Epidermal melanocyte (primary cell): ENCODE measurements at regions not wholly inside any gene's neighbourhood (a gene's known extent, or its start where the extent isn't known, plus 50 kb on each side); places are given as distances from the start of the nearest gene placed in this dataset.

Experiments used
- DNase-seq: peaks from one replicate; pipeline ENCODE4 v3.0.0; 2011; ENCODE audit warnings: low spot score; ENCODE audit not compliant: insufficient read length

DNA sequence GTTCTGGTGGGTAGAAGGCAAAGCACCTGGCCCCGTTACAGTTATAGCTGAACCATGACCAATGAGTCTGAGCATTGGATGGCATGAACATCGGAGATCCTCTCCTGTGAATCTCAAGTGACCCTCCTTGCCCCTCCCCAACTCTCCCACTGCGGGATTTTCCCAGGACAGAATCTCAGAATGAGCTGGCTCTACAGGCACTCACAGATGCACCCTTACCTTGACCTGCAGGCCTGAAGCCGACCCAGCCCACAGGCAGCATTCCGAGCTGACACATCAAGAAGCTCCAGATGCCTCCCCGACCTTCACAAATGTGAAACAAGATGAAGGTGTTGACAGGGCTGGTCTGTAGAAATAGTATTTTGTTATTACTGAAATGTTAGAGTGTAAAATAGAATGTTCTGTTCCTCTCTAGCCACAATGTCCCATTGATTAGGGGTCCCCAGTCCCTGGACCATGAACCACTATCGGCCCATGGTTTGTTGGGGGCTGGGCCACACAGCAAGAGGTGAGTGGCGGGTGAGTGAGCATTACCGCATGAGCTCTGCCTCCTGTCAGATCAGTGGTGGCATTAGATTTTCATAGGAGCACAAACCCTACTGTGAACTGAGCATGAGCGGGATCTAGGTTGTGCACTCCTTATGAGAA is 263.4 kb downstream of the AUH start:
- no peak for DNase-seq

DNA sequence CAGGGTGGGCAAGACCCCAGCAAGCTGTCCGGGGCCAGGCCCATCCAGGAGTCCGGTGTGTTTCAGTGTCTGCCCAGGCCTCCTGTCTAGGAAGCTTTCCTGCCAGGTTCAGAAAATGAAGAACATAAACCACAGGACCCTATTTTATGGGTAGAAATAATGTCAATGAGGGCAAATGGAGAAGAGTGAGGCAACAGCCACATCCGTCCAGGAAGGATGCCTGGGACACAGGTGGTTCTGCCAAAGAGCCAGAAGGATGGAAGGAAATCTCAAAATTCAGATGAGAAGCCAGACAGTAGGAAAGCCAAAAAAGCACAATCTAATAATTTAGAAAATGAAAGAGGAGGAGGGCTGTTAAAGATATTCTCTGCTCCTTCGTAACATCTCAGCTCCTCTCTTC is 262.3 kb downstream of the AUH start:
- no peak for DNase-seq

- DNase-seq, result no peak
Observed at GRCh38 chr9:91100878-91101450, 260.8 kb downstream of the AUH start.

DNA sequence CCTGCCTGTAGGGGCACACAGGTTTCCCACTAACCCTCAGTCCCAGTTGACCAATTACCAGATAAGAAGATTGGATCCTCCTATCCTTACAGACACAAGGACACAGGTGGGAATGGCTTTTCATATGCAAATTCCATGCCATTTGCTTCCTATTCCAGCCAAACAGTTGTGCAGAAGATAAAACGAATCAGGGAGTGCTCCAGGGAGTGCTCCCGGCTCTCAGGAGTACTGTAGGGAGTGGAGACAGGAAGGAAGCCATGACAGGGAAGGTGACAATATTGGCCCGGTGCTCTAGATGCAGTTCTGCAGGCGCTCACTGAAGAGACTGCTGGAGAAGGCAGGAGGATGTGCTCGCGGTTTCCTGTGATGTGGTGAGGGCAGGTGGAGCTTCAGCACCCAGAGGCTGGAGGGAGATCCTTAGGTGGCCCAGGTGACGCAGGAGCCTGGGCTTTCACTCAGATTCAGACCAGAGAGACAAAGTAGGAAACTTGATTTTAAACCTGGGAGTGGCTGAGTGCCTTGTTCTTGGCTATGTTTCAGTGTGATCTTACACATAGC is 260.0 kb downstream of the AUH start:
- DNase-seq, result no peak

GRCh38 chr9:91102269-91102668 is 259.4 kb downstream of the AUH start:
- DNase-seq, result no peak

DNA sequence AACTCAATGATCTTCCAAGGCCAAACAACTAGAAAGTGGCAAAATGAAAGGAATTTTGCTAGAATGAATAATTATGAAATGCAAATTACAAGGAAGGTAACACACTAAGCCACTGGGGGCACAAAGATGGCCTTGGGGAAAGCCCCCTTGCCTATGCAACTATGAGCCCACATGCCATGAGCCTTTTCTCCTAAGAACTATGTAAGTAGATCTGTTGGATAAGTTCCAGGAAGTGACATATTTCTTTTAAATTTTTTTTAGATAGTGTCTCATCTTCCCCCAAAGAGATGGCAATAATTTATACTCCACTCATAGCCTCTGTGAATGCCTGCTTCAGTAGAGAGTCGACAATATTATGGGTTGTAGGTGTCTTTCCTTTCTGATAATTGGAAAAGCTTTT is 257.8 kb downstream of the AUH start:
- DNase-seq, result no peak

- no peak for DNase-seq
Observed at GRCh38 chr9:91106415-91107081, 255.2 kb downstream of the AUH start.

GRCh38 chr9:91111226-91111625 is 250.5 kb downstream of the AUH start:
- DNase-seq, result no peak

DNA sequence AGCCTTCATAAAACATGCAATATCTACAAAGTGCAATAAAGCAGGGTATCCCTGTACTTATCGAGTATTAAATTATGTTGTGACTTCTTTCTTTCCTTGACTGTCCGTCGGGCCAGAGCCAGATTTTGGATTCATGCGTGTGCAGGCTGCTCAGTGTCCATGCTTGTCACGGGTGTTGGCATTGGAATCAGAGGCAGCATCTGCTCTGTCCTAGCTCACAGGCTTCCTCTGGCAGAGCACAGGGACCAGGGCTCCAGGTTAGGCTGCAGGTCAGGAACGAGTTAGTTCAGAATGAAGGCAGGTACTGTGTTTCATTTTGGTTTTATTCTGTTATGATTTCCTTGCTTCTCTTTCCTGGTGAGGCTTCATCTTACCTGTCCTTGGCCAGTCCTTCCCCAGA is 249.8 kb downstream of the AUH start:
- DNase-seq, result no peak

DNA sequence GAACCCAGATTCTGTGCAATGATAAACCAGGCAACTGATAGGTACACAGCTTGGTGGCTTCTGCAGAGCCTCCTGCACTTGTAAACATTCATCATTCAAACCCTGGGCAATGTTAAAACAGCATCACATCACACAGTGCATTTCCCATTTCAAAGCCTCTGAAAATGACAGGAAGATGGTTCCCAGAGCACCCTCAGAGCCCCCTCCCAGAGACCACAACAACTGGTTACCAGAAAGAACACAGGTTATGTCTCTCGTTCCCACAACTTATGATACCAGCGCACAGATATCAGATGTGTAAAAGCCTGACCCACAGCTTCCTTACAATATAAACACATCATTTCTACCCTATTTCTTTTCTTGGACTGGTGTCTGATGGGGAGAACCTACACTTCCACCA is 248.7 kb downstream of the AUH start:
- no peak for DNase-seq

GRCh38 chr9:91114450-91114849 is 247.3 kb downstream of the AUH start:
- DNase-seq, result no peak

GRCh38 chr9:91116211-91116610 is 245.5 kb downstream of the AUH start:
- no peak for DNase-seq

GRCh38 chr9:91116711-91117110 is 245.0 kb downstream of the AUH start:
- no peak for DNase-seq

DNA sequence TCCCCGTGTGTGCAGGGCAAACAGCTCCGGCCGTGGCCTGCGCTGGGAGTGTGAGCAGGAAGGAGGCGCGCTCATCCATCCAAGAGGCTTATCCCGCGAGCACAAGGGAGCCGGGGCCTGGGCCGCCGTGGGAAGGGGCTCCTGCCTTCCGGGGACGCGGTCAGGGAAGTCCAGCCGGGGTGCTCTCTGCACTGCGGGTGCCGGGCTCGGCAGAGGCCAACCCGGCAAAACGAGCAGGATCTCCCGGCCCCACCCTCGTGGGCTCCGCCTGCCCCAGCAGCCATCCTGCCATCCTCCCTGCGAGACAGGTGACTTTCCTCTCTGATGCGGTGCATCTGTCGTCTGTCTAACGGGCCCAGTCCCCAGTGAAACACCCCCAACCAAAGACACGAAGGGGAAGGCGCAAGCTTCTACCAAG is 244.2 kb downstream of the AUH start:
- DNase-seq, result no peak

- DNase-seq, result peak; percentile 64
Observed at GRCh38 chr9:91117959-91118703, 243.6 kb downstream of the AUH start.

- no peak for DNase-seq
Observed at GRCh38 chr9:91118704-91119025, 243.1 kb downstream of the AUH start.

GRCh38 chr9:91119142-91119541 is 242.6 kb downstream of the AUH start:
- peak; percentile 77 for DNase-seq

DNA sequence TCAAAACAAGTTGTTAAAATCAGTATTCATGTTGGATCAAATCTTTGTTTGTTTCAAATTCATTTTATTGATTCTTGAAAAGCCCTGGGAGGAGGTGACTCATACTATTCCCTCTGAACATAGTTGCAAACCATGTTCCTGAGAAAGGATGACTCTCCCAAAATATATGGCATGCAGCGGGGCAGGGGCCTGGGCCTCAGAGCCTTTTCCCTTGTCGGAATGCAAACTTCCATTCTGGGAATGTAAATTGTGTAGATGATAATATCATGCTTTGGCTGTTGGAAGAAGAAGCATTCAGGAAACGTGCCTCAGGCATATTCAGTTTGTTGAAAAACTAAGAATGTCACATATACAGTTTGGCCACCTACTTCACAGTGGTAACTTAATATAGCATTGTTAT is 242.0 kb downstream of the AUH start:
- DNase-seq, result peak; percentile 33

GRCh38 chr9:91120200-91120599 is 241.5 kb downstream of the AUH start:
- DNase-seq, result no peak

DNA sequence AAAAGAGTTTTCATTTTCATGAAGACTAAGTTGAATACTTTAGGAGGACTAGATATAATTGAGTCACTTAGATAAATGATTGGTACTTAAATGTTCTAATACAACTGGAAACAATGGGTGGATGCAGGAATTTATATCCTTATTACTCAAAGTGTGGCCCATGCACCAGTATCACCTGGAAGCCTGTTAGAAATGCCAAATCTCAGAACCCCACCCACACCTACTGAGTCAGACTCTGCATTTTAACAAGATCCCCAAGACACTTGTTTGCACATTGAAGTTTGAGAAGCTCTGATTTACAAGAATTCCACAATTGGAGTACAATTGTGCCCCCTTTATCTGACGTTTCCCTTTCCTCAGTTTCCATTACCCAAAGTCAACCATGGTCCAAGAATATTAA is 239.0 kb downstream of the AUH start:
- DNase-seq, result no peak

GRCh38 chr9:91126761-91127445 is 234.8 kb downstream of the AUH start:
- no peak for DNase-seq

DNA sequence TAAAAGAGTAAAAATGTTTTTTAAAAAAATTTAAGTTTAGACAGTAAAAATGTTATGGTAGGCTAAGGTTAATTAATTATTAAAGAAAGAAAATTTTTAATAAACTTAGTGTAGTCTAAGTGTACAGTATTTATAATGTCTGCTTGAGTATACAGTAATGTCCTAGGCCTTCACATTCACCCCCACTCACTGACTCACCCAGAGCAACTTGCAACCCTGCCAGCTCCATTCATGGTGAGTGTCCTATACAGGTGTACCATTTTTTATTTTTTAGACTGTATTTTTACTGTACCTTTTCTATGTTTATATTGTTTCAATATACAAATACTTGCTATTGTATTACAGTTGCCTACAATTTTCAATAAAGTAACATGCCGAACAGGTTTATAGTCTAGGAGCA is 234.1 kb downstream of the AUH start:
- DNase-seq, result no peak
